Keratinocyte (primary cell): ENCODE measurements at regions not wholly inside any gene's neighbourhood (a gene's known extent, or its start where the extent isn't known, plus 50 kb on each side); places are given as distances from the start of the nearest gene placed in this dataset.

ENCODE experiments used
- DNase-seq: peaks from one replicate; pipeline ENCODE4 v3.0.0-alpha.2; 2011; ENCODE audit warnings: low read depth, missing footprints, low spot score
- FAIRE-seq: peaks from 2 replicates; lab custom pipeline; 2011; peaks lifted over from hg19 to GRCh38; lab: Jason Lieb, UNC
- H2AFZ ChIP-seq: 2 replicates; pipeline ENCODE4 v1.6.0; 2012; ENCODE audit warnings: low read length, control low read depth, inconsistent platforms; ENCODE audit not compliant: control insufficient read depth
- H3K27ac ChIP-seq: 2 replicates; pipeline ENCODE4 v1.5.1; 2011; ENCODE audit warnings: low read length; ENCODE audit not compliant: control insufficient read depth, insufficient read depth
- H3K27me3 ChIP-seq: 3 replicates; pipeline ENCODE4 v1.6.0; 2011; ENCODE audit warnings: low read length; ENCODE audit not compliant: control insufficient read depth, insufficient read depth; ENCODE audit errors: extremely low read depth
- H3K36me3 ChIP-seq, 2 experiments: 2 replicates in 1 of 2; 3 replicates in 1 of 2; pipeline ENCODE4 v1.5.1; 2011; ENCODE audit warnings: low read length in 2 of 2, mild to moderate bottlenecking in 1 of 2; ENCODE audit not compliant: control insufficient read depth in 2 of 2, insufficient read depth in 2 of 2; ENCODE audit errors: extremely low read depth in 1 of 2
- H3K4me1 ChIP-seq: 3 replicates; pipeline ENCODE4 v1.5.1; 2011; ENCODE audit warnings: low read length; ENCODE audit not compliant: control insufficient read depth, insufficient read depth; ENCODE audit errors: extremely low read depth
- H3K4me2 ChIP-seq: 3 replicates; pipeline ENCODE4 v1.6.0; 2011; ENCODE audit warnings: low read depth, low read length; ENCODE audit not compliant: control insufficient read depth, insufficient read depth; ENCODE audit errors: extremely low read depth
- H3K4me3 ChIP-seq, 3 experiments: fragments of 200-600 bp in 1 of 3; sonication (generic) in 1 of 3; 2 replicates in 2 of 3; 3 replicates in 1 of 3; pipeline ENCODE4 v1.5.1; 2011 to 2016; ENCODE audit warnings: low read length in 3 of 3, mild to moderate bottlenecking in 3 of 3, control low read depth in 2 of 3, inconsistent platforms in 1 of 3, low read depth in 1 of 3, mixed read lengths in 1 of 3, mixed run types in 1 of 3, moderate library complexity in 1 of 3; ENCODE audit not compliant: control insufficient read depth in 2 of 3, insufficient read depth in 2 of 3; ENCODE audit errors: extremely low read depth in 1 of 3
- H3K79me2 ChIP-seq: 2 replicates; pipeline ENCODE4 v1.6.0; 2012; ENCODE audit warnings: low read length; ENCODE audit not compliant: control insufficient read depth, insufficient read depth
- H3K9ac ChIP-seq: 3 replicates; pipeline ENCODE4 v1.6.0; 2011; ENCODE audit warnings: low read length; ENCODE audit not compliant: control insufficient read depth, insufficient read depth; ENCODE audit errors: extremely low read depth
- H3K9me1 ChIP-seq: 3 replicates; pipeline ENCODE4 v1.6.0; 2011; ENCODE audit warnings: low read length; ENCODE audit not compliant: control insufficient read depth, insufficient read depth; ENCODE audit errors: extremely low read depth
- H3K9me3 ChIP-seq: 2 replicates; pipeline ENCODE4 v1.5.1; 2012; ENCODE audit warnings: low read depth, low read length; ENCODE audit not compliant: control insufficient read depth
- H4K20me1 ChIP-seq: 3 replicates; pipeline ENCODE4 v1.6.0; 2011; ENCODE audit warnings: low read length; ENCODE audit not compliant: control insufficient read depth, insufficient read depth; ENCODE audit errors: extremely low read depth
- CTCF ChIP-seq, 3 experiments: IDR thresholded peaks in 1 of 3; conservative IDR thresholded peaks in 1 of 3; optimal IDR thresholded peaks in 1 of 3; 2 replicates in 2 of 3; 3 replicates in 1 of 3; pipeline versions ENCODE3 to v1.5.1; 2011; ENCODE audit warnings: low read length in 3 of 3, mild to moderate bottlenecking in 3 of 3, moderate library complexity in 2 of 3, control low read depth in 1 of 3, inconsistent platforms in 1 of 3; ENCODE audit not compliant: insufficient read depth in 2 of 3; ENCODE audit errors: extremely low read depth in 1 of 3
- EZH2 ChIP-seq: IDR thresholded peaks from one replicate; pipeline ENCODE4 v1.6.1; 2012; ENCODE audit warnings: inconsistent platforms, mild to moderate bottlenecking, low read length, moderate library complexity
- dilution Hi-C: fragments of 300-500 bp; cut with MboI; formaldehyde crosslinking; loops from one replicate; pipeline ENCODE4 v1.7.0; 2020; ENCODE audit warnings: low sequenced_read_pairs; ENCODE audit not compliant: extremely low pct_ligation_motif_present

GRCh38 chr10:132997517-132998265 is 55.3 kb upstream of the CFAP46 start:
- FAIRE-seq: no peak

GRCh38 chr10:132996603-132997343 is 54.4 kb upstream of the CFAP46 start:
- H3K9me1 ChIP-seq: no peaks in the 10 kb centered on the region
- no peaks in the 10 kb centered on the region for H3K36me3 ChIP-seq
- H4K20me1 ChIP-seq: no peaks in the 10 kb centered on the region
- H3K9ac ChIP-seq: no peak overlapping the region
- H3K4me3 ChIP-seq: no peak overlapping the region
- H2AFZ ChIP-seq: no peak overlapping the region
- H3K27me3 ChIP-seq: peaks cover 18% of the 10 kb centered on the region
- dilution Hi-C loops: loop anchor here (10.0 kb wide), 1 partner anchor 48 kb away; no protein-coding TSS in a partner anchor
- H3K4me2 ChIP-seq: no peak overlapping the region
- H3K27ac ChIP-seq: no peak overlapping the region
- no peaks in the 10 kb centered on the region for H3K4me1 ChIP-seq
- FAIRE-seq (no peak), DNase-seq (no peak)
- TF ChIP-seq CTCF (optimal IDR thresholded peaks at IDR 0.05 in 1 of 3, IDR thresholded peaks at IDR 0.05 in 1 of 3, conservative IDR thresholded peaks at IDR 0.05 in 1 of 3; ENCODE audit: extremely low read depth in 1 of 3, insufficient read depth in 2 of 3, low read length in 3 of 3): no peak
- TF ChIP-seq EZH2: no peak
- H3K79me2 ChIP-seq: no peaks in the 10 kb centered on the region
- no peaks in the 10 kb centered on the region for H3K9me3 ChIP-seq

More at GRCh38 chr10:132997517-132998265, 55.3 kb upstream of the CFAP46 start:
- no peak overlapping the region for H2AFZ ChIP-seq
- no peaks in the 10 kb centered on the region for H3K36me3 ChIP-seq
- TF ChIP-seq EZH2 (no peak), CTCF (optimal IDR thresholded peaks at IDR 0.05 in 1 of 3, IDR thresholded peaks at IDR 0.05 in 1 of 3, conservative IDR thresholded peaks at IDR 0.05 in 1 of 3; ENCODE audit: extremely low read depth in 1 of 3, insufficient read depth in 2 of 3, low read length in 3 of 3) (no peak)
- no peaks in the 10 kb centered on the region for H3K79me2 ChIP-seq
- H3K9me3 ChIP-seq: no peaks in the 10 kb centered on the region
- H3K27me3 ChIP-seq: peaks cover 18% of the 10 kb centered on the region
- DNase-seq: no peak
- H4K20me1 ChIP-seq: no peaks in the 10 kb centered on the region
- H3K9me1 ChIP-seq: no peaks in the 10 kb centered on the region
- dilution Hi-C loops: loop anchor here (10.0 kb wide), 1 partner anchor 47 kb away; no protein-coding TSS in a partner anchor
- no peak overlapping the region for H3K9ac ChIP-seq
- no peak overlapping the region for H3K27ac ChIP-seq
- no peak overlapping the region for H3K4me2 ChIP-seq
- no peaks in the 10 kb centered on the region for H3K4me1 ChIP-seq
- H3K4me3 ChIP-seq: no peak overlapping the region
